ENCODE measurements at regions not wholly inside any gene's neighbourhood (a gene's known extent, or its start where the extent isn't known, plus 50 kb on each side); places are given as distances from the start of the nearest gene placed in this dataset.

- Histone ChIP-seq H3K27ac (no peak overlapping the region), H3K36me3 (replicated peaks) (no peaks in the 10 kb centered on the region), H3K27me3 (replicated peaks) (no peaks in the 10 kb centered on the region), H3K4me3 (ENCODE audit: low read depth, low read length) (no peak overlapping the region)
- in situ Hi-C loops (cut with HindIII; ENCODE audit: low pct_ligation_motif_present, low sequenced_read_pairs), result loop anchor here (25.0 kb wide), 1 partner anchor 93 kb away; no protein-coding TSS in a partner anchor
- DNase-seq, result no peak
- TF ChIP-seq CTCF (IDR thresholded peaks at IDR 0.05; ENCODE audit: low read depth, low read length, missing control alignments), result no peak
Observed at GRCh38 chr11:27280140-27280539, 82.9 kb downstream of the CCDC34 start.

GRCh38 chr11:27279460-27279859 is 83.6 kb downstream of the CCDC34 start:
- no peak overlapping the region for H3K27ac ChIP-seq
- in situ Hi-C loops (cut with HindIII; ENCODE audit: low pct_ligation_motif_present, low sequenced_read_pairs), result loop anchor here (25.0 kb wide), 1 partner anchor 92 kb away; no protein-coding TSS in a partner anchor
- no peaks in the 10 kb centered on the region for H3K36me3 ChIP-seq (replicated peaks)
- H3K4me3 ChIP-seq (ENCODE audit: low read depth, low read length), result no peak overlapping the region
- no peak for TF ChIP-seq CTCF (IDR thresholded peaks at IDR 0.05; ENCODE audit: low read depth, low read length, missing control alignments)
- no peak for DNase-seq
- H3K27me3 ChIP-seq (replicated peaks), result no peaks in the 10 kb centered on the region

GRCh38 chr11:27277843-27278242 is 85.2 kb downstream of the CCDC34 start:
- Histone ChIP-seq H3K27me3 (replicated peaks) (no peaks in the 10 kb centered on the region), H3K27ac (no peak overlapping the region), H3K36me3 (replicated peaks) (no peaks in the 10 kb centered on the region), H3K4me3 (ENCODE audit: low read depth, low read length) (no peak overlapping the region)
- no peak for DNase-seq
- in situ Hi-C loops (cut with HindIII; ENCODE audit: low pct_ligation_motif_present, low sequenced_read_pairs), result loop anchor here (25.0 kb wide), 1 partner anchor 91 kb away; no protein-coding TSS in a partner anchor
- TF ChIP-seq CTCF (IDR thresholded peaks at IDR 0.05; ENCODE audit: low read depth, low read length, missing control alignments), result no peak

GRCh38 chr11:27276141-27276540 is 86.9 kb downstream of the CCDC34 start:
- no peak for TF ChIP-seq CTCF (IDR thresholded peaks at IDR 0.05; ENCODE audit: low read depth, low read length, missing control alignments)
- Histone ChIP-seq H3K36me3 (replicated peaks) (no peaks in the 10 kb centered on the region), H3K4me3 (ENCODE audit: low read depth, low read length) (no peak overlapping the region), H3K27me3 (replicated peaks) (no peaks in the 10 kb centered on the region), H3K27ac (no peak overlapping the region)
- DNase-seq, result no peak
- in situ Hi-C loops (cut with HindIII; ENCODE audit: low pct_ligation_motif_present, low sequenced_read_pairs), result loop anchor here (25.0 kb wide), 1 partner anchor 89 kb away; no protein-coding TSS in a partner anchor

- no peak for TF ChIP-seq CTCF (IDR thresholded peaks at IDR 0.05; ENCODE audit: low read depth, low read length, missing control alignments)
- Histone ChIP-seq H3K27ac (no peak overlapping the region), H3K36me3 (replicated peaks) (no peaks in the 10 kb centered on the region), H3K27me3 (replicated peaks) (no peaks in the 10 kb centered on the region), H3K4me3 (ENCODE audit: low read depth, low read length) (no peak overlapping the region)
- in situ Hi-C loops (cut with HindIII; ENCODE audit: low pct_ligation_motif_present, low sequenced_read_pairs), result loop anchor here (25.0 kb wide), 1 partner anchor 88 kb away; no protein-coding TSS in a partner anchor
- DNase-seq, result no peak
Observed at GRCh38 chr11:27274854-27275395, 88.1 kb downstream of the CCDC34 start.

GRCh38 chr11:27266125-27266524 is 96.9 kb downstream of the CCDC34 start:
- Histone ChIP-seq H3K36me3 (replicated peaks) (no peaks in the 10 kb centered on the region), H3K4me3 (ENCODE audit: low read depth, low read length) (no peak overlapping the region), H3K27me3 (replicated peaks) (no peaks in the 10 kb centered on the region), H3K27ac (no peak overlapping the region)
- TF ChIP-seq CTCF (IDR thresholded peaks at IDR 0.05; ENCODE audit: low read depth, low read length, missing control alignments), result no peak
- in situ Hi-C loops (cut with HindIII; ENCODE audit: low pct_ligation_motif_present, low sequenced_read_pairs), result no loop called here
- DNase-seq, result no peak
